ENCODE measurements at regions not wholly inside any gene's neighbourhood (a gene's known extent, or its start where the extent isn't known, plus 50 kb on each side); places are given as distances from the start of the nearest gene placed in this dataset.

- DNase-seq (ENCODE audit: low read depth), result peak; percentile 24
- H3K4me3 ChIP-seq (ENCODE audit: low read depth, low read length), result no peak overlapping the region
- no peak for TF ChIP-seq CTCF (conservative IDR thresholded peaks at IDR 0.05; ENCODE audit: low read depth, low read length)
These were observed 116.9 kb upstream of the NGF start for GRCh38 chr1:115454837-115455511.

GRCh38 chr1:115453666-115454065, 115.6 kb upstream of the NGF start:
- H3K4me3 ChIP-seq (ENCODE audit: low read depth, low read length), result no peak overlapping the region
- no peak for TF ChIP-seq CTCF (conservative IDR thresholded peaks at IDR 0.05; ENCODE audit: low read depth, low read length)
- no peak for DNase-seq (ENCODE audit: low read depth)

- no peak for TF ChIP-seq CTCF (conservative IDR thresholded peaks at IDR 0.05; ENCODE audit: low read depth, low read length)
- no peak overlapping the region for H3K4me3 ChIP-seq (ENCODE audit: low read depth, low read length)
- DNase-seq (ENCODE audit: low read depth), result no peak
These were observed 114.7 kb upstream of the NGF start for GRCh38 chr1:115452600-115453329.

GRCh38 chr1:115450501-115451040, 112.5 kb upstream of the NGF start:
- no peak for DNase-seq (ENCODE audit: low read depth)
- no peak overlapping the region for H3K4me3 ChIP-seq (ENCODE audit: low read depth, low read length)
- TF ChIP-seq CTCF (conservative IDR thresholded peaks at IDR 0.05; ENCODE audit: low read depth, low read length), result no peak

- no peak for TF ChIP-seq CTCF (conservative IDR thresholded peaks at IDR 0.05; ENCODE audit: low read depth, low read length)
- DNase-seq (ENCODE audit: low read depth), result no peak
- H3K4me3 ChIP-seq (ENCODE audit: low read depth, low read length), result no peak overlapping the region
These were observed 110.4 kb upstream of the NGF start for GRCh38 chr1:115448282-115449044.

- TF ChIP-seq CTCF (conservative IDR thresholded peaks at IDR 0.05; ENCODE audit: low read depth, low read length), result no peak
- no peak overlapping the region for H3K4me3 ChIP-seq (ENCODE audit: low read depth, low read length)
- DNase-seq (ENCODE audit: low read depth), result no peak
These were observed 109.6 kb upstream of the NGF start for GRCh38 chr1:115447672-115448071.

All from choroid plexus epithelial cell (primary cell).